Adipocyte (in vitro differentiated cells): ENCODE measurements at regions not wholly inside any gene's neighbourhood (a gene's known extent, or its start where the extent isn't known, plus 50 kb on each side); places are given as distances from the start of the nearest gene placed in this dataset.

Experiments used
- DNase-seq: peaks from one replicate; pipeline ENCODE4 v3.0.0-alpha.2; 2015; ENCODE audit warnings: low read depth
- H3K27me3 ChIP-seq: replicated peaks from 2 replicates; pipeline ENCODE4 v1.7.0; 2013; ENCODE audit warnings: mild to moderate bottlenecking, low read length, moderate library complexity; ENCODE audit not compliant: control insufficient read depth, insufficient read depth
- H3K36me3 ChIP-seq: 2 replicates; pipeline ENCODE4 v1.7.0; 2013; ENCODE audit warnings: low read length, mild to moderate bottlenecking, moderate library complexity; ENCODE audit not compliant: control insufficient read depth, insufficient read depth, severe bottlenecking
- H3K4me1 ChIP-seq: 2 replicates; pipeline ENCODE4 v1.7.0; 2013; ENCODE audit warnings: mild to moderate bottlenecking, low read length, moderate library complexity; ENCODE audit not compliant: control insufficient read depth, insufficient read depth
- H3K4me3 ChIP-seq: 2 replicates; pipeline ENCODE4 v1.7.0; 2013; ENCODE audit warnings: mild to moderate bottlenecking, low read length, moderate library complexity
- H3K9ac ChIP-seq: 2 replicates; pipeline ENCODE4 v1.7.0; 2013; ENCODE audit warnings: mild to moderate bottlenecking, low read length, moderate library complexity
- H3K9me3 ChIP-seq: 2 replicates; pipeline ENCODE4 v1.7.0; 2013; ENCODE audit warnings: mild to moderate bottlenecking, low read length, moderate library complexity; ENCODE audit not compliant: control insufficient read depth

DNA sequence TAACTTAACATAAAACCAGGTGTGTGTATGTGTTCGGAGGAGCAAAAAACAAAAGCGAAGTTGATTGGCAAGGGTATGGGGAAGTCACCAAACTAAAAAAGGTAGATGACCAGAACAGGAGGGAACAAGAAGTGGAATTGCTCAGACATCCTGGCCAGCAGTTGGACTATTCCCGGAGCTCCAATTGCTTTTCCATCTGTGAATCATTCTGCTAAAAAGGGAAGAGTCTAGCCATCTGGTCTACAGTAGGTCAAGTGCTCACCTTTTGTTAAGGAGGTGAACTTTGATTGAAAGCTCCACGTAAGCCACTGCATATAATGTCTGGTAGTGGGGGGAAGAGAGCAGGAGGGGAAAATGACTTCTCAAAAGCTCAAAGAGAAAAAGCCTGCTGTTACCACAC is 50.0 kb upstream of the BET1 start:
- H3K9me3 ChIP-seq: no peaks in the 10 kb centered on the region
- no peaks in the 10 kb centered on the region for H3K36me3 ChIP-seq
- H3K27me3 ChIP-seq: no peaks in the 10 kb centered on the region
- no peak overlapping the region for H3K4me3 ChIP-seq
- DNase-seq: no peak
- peaks cover 6% of the 10 kb centered on the region for H3K4me1 ChIP-seq
- H3K9ac ChIP-seq: no peak overlapping the region

DNA sequence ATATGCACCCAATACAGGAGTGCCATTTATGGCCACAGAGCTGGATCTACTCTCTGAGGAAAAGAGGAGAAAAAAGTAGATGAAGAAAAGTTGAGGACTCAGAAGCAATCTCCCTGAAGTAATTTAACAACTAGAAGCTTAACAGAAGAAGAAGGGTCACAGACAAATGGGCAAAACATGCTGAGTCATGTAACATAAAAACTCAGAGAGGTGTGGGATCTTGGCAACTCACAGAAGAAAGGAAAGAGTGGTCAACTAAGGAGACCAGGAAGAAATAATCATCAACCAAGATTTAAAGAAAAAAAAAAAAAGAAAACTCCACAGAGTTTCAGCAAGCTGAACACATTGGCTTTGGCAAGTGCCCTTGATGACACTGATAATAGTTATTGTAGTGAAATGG is 51.8 kb upstream of the BET1 start:
- Histone ChIP-seq H3K9ac (no peak overlapping the region), H3K9me3 (no peaks in the 10 kb centered on the region), H3K27me3 (no peaks in the 10 kb centered on the region), H3K36me3 (no peaks in the 10 kb centered on the region), H3K4me1 (peaks cover 16% of the 10 kb centered on the region), H3K4me3 (no peak overlapping the region)
- DNase-seq: no peak

DNA sequence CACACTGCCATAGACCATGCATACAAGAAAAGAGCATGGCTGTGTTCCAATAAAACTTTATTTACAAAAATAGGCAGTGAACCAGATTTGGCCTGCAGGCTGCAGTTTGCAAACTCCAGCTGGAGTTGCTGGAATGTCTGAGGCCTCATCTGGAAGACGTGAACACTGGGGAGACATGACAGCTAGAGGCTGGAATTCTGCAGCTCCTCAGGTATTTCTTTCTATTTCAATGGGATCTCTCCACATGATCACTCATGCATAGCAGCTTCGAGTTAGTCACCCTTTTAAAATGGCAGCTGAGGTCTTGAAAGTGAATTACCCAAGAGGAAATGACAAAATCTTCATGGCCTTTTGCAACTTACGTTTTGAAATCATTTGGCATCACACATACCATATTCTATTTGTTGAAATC is 52.6 kb upstream of the BET1 start:
- no peaks in the 10 kb centered on the region for H3K36me3 ChIP-seq
- H3K4me1 ChIP-seq: peaks cover 16% of the 10 kb centered on the region
- no peak overlapping the region for H3K9ac ChIP-seq
- H3K9me3 ChIP-seq: no peaks in the 10 kb centered on the region
- DNase-seq: peak; percentile 63
- no peaks in the 10 kb centered on the region for H3K27me3 ChIP-seq
- H3K4me3 ChIP-seq: no peak overlapping the region

DNA sequence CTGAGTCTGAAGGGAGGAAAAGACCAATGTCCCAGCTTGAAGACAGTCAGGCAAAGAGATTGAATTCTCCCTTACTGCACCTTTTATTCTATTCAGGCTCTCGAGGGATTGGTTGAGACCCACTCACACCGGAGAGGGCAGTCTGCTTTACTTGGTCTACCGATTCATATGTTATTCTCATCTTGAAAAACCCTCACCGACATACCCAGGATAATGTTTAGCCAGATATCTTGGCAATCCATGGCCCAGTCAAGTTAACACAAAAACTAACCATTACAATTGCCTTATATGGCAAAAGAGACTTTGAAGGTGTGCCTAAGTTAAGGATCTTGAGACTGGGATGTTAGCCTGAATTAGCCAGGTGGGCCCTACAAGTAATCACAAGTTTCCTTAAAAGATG is 53.8 kb upstream of the BET1 start:
- Histone ChIP-seq H3K9ac (no peak overlapping the region), H3K4me3 (no peak overlapping the region), H3K4me1 (peaks cover 19% of the 10 kb centered on the region), H3K36me3 (no peaks in the 10 kb centered on the region), H3K27me3 (no peaks in the 10 kb centered on the region), H3K9me3 (no peaks in the 10 kb centered on the region)
- DNase-seq: no peak

DNA sequence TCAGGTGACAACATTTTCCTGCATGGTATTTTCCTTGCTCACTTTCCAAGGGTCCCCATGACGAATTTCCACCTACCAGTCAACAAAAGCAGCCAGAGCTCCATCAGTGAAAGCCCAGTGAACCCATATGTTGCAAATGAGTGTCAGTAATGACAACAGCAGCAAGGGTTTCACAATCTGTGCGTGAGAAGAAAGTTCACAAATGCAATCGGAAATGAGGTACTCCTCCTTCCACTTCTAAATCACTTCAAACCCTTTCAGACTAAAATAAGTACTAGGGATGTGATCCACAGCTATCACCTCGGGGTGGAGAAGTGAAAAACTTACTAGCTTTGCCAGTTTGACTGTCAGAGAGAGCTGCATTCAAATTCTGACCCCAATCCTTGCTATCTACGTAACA is 55.6 kb upstream of the BET1 start:
- H3K9me3 ChIP-seq: no peaks in the 10 kb centered on the region
- no peak for DNase-seq
- no peaks in the 10 kb centered on the region for H3K27me3 ChIP-seq
- H3K4me1 ChIP-seq: peaks cover 22% of the 10 kb centered on the region
- H3K4me3 ChIP-seq: no peak overlapping the region
- H3K36me3 ChIP-seq: no peaks in the 10 kb centered on the region
- H3K9ac ChIP-seq: no peak overlapping the region

DNA sequence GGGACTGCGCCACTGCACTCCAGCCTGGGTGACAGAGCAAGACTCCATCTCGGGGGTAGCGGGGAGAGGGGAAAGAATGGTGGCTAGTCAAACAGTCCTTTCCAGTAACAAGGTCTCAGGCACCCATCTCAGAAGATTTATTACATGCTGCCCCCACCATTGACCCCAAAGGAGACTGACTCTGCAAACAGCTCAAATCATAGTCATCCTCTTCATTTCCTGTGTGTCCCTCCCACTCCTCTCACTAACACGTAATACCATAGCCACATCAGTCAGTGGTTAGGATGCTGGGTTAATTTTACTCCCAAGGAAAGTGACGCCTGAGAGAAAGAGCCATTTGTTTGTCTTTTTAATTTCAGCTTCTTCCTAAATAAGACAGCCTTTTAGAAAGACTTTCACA is 56.6 kb upstream of the BET1 start:
- Histone ChIP-seq H3K9me3 (no peaks in the 10 kb centered on the region), H3K4me1 (peaks cover 22% of the 10 kb centered on the region), H3K27me3 (no peaks in the 10 kb centered on the region), H3K4me3 (no peak overlapping the region), H3K9ac (no peak overlapping the region), H3K36me3 (no peaks in the 10 kb centered on the region)
- no peak for DNase-seq

DNA sequence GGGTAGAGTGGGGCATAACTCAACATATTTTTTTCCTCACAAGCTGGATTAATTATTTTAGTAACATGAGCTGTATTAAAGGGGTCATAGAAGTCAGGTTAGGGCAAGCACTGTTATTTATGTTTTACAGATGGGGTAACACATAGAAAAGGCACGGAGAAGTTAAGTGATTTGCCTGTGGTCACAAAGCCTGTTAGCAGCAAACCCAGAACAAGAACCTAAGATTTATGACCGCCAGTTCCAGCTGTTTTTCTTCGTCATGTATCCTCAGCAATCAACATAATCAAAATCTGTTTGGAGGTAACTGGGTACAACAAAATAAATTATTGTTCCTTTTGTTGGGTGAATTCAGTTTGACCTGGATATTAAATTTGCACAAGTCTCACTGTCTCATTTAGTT is 57.2 kb upstream of the BET1 start:
- H3K9me3 ChIP-seq: no peaks in the 10 kb centered on the region
- H3K36me3 ChIP-seq: no peaks in the 10 kb centered on the region
- H3K4me3 ChIP-seq: no peak overlapping the region
- H3K27me3 ChIP-seq: no peaks in the 10 kb centered on the region
- DNase-seq: no peak
- H3K9ac ChIP-seq: no peak overlapping the region
- H3K4me1 ChIP-seq: peaks cover 22% of the 10 kb centered on the region

DNA sequence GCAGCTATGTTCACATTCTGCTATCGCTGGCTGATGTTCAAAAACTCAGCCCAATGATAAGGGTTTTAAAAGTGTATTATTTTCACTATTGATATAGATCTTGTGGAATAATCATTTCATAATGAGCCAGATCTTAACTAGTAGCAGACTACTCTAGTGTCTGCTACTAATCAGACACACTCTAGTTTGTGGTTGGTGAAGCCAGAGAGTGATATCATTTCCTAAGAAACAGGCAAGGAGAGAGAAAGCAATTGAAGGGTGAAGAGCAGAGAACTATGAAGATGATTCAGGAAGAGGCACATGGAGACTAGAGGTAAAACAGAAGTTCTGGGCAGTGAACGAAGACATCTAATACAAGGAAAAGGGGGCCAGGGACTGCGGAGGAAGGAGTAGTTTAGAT is 58.2 kb upstream of the BET1 start:
- DNase-seq: no peak
- no peak overlapping the region for H3K4me3 ChIP-seq

DNA sequence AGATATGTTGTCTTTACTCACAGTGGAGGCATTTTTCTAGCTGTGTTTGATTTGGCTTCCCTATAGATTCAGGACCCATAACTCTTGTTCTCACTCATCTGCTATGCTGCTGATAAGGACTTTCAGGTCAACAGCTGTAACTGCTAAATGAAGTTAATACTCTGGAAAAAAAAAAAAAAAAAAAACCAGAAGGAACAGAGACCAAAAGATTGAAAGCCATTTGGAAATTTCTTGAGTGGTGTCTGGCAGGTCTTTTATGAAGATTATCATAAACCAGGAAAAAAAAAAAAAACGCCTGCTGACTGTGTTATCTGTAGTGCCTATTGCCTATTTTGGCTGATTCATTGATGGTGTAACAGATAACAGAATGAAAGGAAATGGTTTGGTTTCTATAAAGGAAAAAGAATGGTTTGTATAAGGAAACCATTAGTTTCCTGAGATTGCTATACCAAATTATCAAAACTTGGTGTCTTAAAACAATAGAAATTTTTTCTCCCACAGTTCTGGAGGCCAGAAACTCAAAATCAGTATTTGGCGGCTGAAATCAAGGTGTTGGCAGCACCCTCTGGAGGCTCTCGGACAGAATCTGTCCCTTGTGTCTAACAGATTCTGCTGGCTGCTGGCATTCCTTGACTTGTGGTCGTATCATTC is 60.5 kb upstream of the BET1 start:
- peaks cover 32% of the 10 kb centered on the region for H3K4me1 ChIP-seq
- no peak overlapping the region for H3K4me3 ChIP-seq
- no peaks in the 10 kb centered on the region for H3K9me3 ChIP-seq
- no peak for DNase-seq
- no peak overlapping the region for H3K9ac ChIP-seq
- H3K36me3 ChIP-seq: no peaks in the 10 kb centered on the region
- no peaks in the 10 kb centered on the region for H3K27me3 ChIP-seq

More for the DNA sequence above, 58.2 kb upstream of the BET1 start:
- peaks cover 21% of the 10 kb centered on the region for H3K4me1 ChIP-seq
- H3K27me3 ChIP-seq: no peaks in the 10 kb centered on the region
- H3K9me3 ChIP-seq: no peaks in the 10 kb centered on the region
- no peak overlapping the region for H3K9ac ChIP-seq
- no peaks in the 10 kb centered on the region for H3K36me3 ChIP-seq

DNA sequence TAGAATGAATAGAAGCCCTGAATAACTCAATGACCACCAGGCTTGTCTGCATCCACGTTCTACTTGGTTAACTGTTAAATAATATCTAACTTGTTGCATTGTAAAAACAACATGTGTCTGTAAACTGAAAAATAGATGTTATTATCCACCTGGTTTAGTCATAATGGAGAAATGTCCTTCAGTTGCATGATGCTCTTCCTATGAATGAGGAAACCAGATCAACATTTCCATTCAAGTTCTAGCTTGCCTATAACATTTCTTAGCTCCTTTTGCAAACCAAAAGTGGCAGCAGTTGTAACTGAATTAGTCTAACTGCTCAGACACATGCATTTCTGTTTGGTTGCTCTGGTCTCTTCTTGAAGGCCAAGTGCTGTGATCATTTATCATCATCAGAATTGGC is 62.9 kb upstream of the BET1 start:
- Histone ChIP-seq H3K4me1 (peaks cover 25% of the 10 kb centered on the region), H3K4me3 (no peak overlapping the region), H3K9ac (no peak overlapping the region), H3K36me3 (no peaks in the 10 kb centered on the region), H3K27me3 (no peaks in the 10 kb centered on the region), H3K9me3 (no peaks in the 10 kb centered on the region)
- DNase-seq: no peak

DNA sequence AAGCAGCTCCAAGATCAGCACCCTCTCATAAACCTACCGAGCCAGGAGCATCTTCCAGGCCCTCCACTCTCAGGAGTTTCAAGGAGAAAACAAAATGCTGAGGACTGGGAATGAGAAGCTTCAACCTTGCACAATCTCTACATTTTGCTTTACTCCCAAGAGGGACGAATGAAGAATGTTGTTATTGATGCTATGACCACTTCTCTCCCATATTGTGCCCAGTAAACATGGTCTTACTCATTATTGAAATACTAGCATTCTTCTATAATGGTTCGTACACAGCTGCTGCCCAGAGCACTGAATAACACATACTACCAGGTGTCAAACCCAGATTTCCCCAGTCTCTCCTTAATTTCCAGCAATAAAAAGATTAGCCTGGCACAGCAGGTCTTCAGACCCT is 63.4 kb upstream of the BET1 start:
- no peak for DNase-seq
- H3K36me3 ChIP-seq: no peaks in the 10 kb centered on the region
- H3K4me3 ChIP-seq: no peak overlapping the region
- no peak overlapping the region for H3K9ac ChIP-seq
- H3K4me1 ChIP-seq: peaks cover 23% of the 10 kb centered on the region
- H3K27me3 ChIP-seq: no peaks in the 10 kb centered on the region
- H3K9me3 ChIP-seq: no peaks in the 10 kb centered on the region

DNA sequence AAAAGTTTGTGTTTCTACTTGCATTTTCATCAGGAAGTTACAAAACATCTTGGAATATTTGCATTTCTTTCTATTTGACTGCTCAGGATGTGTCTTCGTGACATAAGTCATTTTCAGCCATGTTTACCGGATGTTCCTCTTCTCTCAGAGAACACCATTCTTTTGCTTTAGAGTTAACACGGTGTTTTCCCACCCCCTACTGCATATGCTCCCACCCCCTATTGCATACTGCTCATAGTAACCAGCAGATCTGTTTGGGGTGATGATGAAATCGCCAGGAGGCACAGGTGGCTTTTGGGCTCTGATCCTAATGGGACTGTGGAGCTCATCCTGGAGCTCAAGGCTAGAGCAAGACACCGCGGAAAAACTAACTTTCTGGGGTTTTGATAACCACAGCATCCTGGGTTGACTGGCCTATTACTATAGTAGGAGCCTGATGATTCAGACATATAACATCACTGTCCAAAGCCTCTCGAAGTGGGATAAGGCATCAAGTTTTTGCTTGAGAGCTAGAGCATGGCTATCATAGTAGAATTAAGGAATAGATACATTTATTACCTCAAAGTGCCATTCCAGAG is 65.1 kb upstream of the BET1 start:
- Histone ChIP-seq H3K4me1 (peaks cover 23% of the 10 kb centered on the region), H3K4me3 (no peak overlapping the region), H3K9ac (no peak overlapping the region), H3K36me3 (no peaks in the 10 kb centered on the region), H3K27me3 (no peaks in the 10 kb centered on the region), H3K9me3 (no peaks in the 10 kb centered on the region)
- DNase-seq: no peak
